ENCODE measurements at regions not wholly inside any gene's neighbourhood (a gene's known extent, or its start where the extent isn't known, plus 50 kb on each side); places are given as distances from the start of the nearest gene placed in this dataset.

GRCh38 chr14:104424406-104425072, 155.0 kb upstream of the C14orf180 start:
- TF ChIP-seq RCOR1 (IDR thresholded peaks at IDR 0.05; ENCODE audit: low read length) (no peak; the same call in 1 of the 2 replicates), JUND (IDR thresholded peaks at IDR 0.05) (no peak), FOXM1 (IDR thresholded peaks at IDR 0.05; ENCODE audit: low read depth) (no peak), ZBTB33 (IDR thresholded peaks at IDR 0.05; ENCODE audit: borderline replicate concordance, low read depth) (no peak), POLR2AphosphoS5 (IDR thresholded peaks at IDR 0.05; ENCODE audit: low read depth, low read length) (no peak), CHD2 (IDR thresholded peaks at IDR 0.05; ENCODE audit: low read length, partially characterized antibody) (peak; percentile 57), EP300 (IDR thresholded peaks at IDR 0.05; ENCODE audit: borderline replicate concordance in 1 of 2, low read depth in 1 of 2, low read length in 1 of 2) (no peak), SMC3 (IDR thresholded peaks at IDR 0.05; ENCODE audit: low read depth, low read length) (no peak), TAF1 (IDR thresholded peaks at IDR 0.05; ENCODE audit: borderline replicate concordance, low read depth, low read length) (no peak), YY1 (IDR thresholded peaks at IDR 0.05; ENCODE audit: low read depth) (no peak)
- TF ChIP-seq, protein P1, sequence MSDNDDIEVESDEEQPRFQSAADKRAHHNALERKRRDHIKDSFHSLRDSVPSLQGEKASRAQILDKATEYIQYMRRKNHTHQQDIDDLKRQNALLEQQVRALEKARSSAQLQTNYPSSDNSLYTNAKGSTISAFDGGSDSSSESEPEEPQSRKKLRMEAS (IDR thresholded peaks at IDR 0.05; ENCODE audit: low read depth) = no peak
- TF ChIP-seq, protein P2, sequence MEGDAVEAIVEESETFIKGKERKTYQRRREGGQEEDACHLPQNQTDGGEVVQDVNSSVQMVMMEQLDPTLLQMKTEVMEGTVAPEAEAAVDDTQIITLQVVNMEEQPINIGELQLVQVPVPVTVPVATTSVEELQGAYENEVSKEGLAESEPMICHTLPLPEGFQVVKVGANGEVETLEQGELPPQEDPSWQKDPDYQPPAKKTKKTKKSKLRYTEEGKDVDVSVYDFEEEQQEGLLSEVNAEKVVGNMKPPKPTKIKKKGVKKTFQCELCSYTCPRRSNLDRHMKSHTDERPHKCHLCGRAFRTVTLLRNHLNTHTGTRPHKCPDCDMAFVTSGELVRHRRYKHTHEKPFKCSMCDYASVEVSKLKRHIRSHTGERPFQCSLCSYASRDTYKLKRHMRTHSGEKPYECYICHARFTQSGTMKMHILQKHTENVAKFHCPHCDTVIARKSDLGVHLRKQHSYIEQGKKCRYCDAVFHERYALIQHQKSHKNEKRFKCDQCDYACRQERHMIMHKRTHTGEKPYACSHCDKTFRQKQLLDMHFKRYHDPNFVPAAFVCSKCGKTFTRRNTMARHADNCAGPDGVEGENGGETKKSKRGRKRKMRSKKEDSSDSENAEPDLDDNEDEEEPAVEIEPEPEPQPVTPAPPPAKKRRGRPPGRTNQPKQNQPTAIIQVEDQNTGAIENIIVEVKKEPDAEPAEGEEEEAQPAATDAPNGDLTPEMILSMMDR (IDR thresholded peaks at IDR 0.05) = no peak

Measured in SK-N-SH (cell line).